MM.1S (cell line): ENCODE measurements at regions not wholly inside any gene's neighbourhood (a gene's known extent, or its start where the extent isn't known, plus 50 kb on each side); places are given as distances from the start of the nearest gene placed in this dataset.

Experiments used
- CTCF ChIP-seq: fragments of 300-600 bp; sonication (generic); IDR thresholded peaks from 2 replicates; pipeline ENCODE4 v1.5.1; 2016; ENCODE audit warnings: antibody characterized with exemption, low read length, mixed read lengths
- EZH2 ChIP-seq: fragments of 300-600 bp; sonication (generic); optimal IDR thresholded peaks from 2 replicates; pipeline ENCODE3; 2017; ENCODE audit warnings: low read depth, mild to moderate bottlenecking, antibody characterized with exemption, low read length, mixed read lengths
- EZH2phosphoT487 ChIP-seq: fragments of 300-600 bp; sonication (generic); IDR thresholded peaks from 2 replicates; pipeline ENCODE4 v1.6.1; 2018; ENCODE audit warnings: antibody characterized with exemption, low read length

- TF ChIP-seq CTCF, result no peak
- TF ChIP-seq EZH2phosphoT487, result no peak
- no peak for TF ChIP-seq EZH2
Measured at GRCh38 chr7:136251826-136252225, 274.7 kb upstream of the MTPN start.
